HG03139 (cell line): ENCODE measurements at regions not wholly inside any gene's neighbourhood (a gene's known extent, or its start where the extent isn't known, plus 50 kb on each side); places are given as distances from the start of the nearest gene placed in this dataset.
A peak's percentile ranks its signal among the peaks of the same experiment; 100 is the strongest.
"Not testable (repeated sequence)": the region's sequence is repeated elsewhere in the genome, so short reads cannot be mapped to it uniquely, and the experiment has no call there.

Experiments used
- ATAC-seq: cut with Tn5 transposase; IDR thresholded peaks from one replicate; pipeline ENCODE4 v1.9.1; 2021; ENCODE audit not compliant: unreplicated experiment

DNA sequence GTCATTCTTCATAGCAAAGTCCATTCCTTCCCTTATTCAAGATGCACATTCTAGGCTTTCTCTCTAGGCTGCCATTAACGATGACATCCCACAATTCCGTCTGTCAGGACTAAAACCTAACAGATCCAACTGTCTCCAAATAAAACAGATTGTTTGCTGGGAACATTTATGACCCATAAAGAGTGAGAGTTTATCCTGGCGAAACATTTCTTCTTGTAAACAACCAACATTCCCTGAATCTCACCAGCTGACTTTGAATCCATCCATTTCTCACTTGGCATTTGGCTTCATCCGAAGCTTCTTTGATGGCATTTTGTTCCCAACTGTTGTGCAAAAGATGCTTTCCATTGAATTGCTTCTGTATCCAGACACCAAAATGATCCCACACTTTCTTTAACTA is 93.1 kb downstream of the OLIG3 start:
- ATAC-seq = no peak

DNA sequence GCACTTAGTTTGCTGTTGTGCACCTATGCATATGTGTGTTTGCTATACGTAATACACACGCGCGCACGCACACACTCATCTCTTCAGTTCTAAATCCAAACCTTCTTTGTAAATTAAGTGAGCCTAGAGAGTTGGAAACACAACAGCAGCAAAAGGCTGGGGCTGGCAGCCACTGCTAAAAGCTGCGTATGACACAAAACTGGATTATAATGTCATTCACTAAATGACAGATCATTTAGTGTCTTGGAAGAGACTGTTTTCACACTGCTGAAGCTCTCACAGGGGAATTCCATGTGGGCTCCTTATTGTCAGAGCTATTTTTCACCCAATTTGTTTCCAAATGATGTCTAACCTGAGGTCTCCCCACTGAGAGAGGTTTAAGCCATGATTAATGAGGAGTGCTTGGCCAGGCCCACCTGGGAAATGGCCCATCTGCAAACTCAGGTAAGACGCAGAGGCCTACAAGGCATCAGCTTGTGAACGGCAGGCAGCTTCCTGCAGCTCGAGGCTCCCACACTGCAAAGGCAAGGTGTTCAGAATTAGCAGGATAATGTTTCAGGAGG is 94.2 kb downstream of the OLIG3 start:
- ATAC-seq = no peak

DNA sequence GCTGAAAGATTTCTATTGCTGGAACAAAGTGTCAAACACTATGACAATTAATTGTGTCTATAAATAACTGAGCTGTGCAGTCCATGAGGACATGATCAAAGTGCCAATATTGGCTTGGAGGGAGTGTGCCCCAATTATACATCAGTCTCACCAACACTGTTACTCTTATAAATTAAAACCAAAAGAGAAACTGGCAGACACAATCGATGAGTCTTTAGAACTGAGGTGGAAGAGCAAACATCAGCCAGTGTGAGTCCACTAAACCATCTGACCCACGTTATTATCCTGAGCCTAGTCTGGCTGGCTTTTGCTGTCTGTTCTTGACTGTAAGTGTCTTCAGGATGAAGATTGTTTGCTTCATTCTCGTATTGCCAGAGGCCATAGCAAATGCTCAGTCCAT is 98.9 kb downstream of the OLIG3 start:
- ATAC-seq = no peak

DNA sequence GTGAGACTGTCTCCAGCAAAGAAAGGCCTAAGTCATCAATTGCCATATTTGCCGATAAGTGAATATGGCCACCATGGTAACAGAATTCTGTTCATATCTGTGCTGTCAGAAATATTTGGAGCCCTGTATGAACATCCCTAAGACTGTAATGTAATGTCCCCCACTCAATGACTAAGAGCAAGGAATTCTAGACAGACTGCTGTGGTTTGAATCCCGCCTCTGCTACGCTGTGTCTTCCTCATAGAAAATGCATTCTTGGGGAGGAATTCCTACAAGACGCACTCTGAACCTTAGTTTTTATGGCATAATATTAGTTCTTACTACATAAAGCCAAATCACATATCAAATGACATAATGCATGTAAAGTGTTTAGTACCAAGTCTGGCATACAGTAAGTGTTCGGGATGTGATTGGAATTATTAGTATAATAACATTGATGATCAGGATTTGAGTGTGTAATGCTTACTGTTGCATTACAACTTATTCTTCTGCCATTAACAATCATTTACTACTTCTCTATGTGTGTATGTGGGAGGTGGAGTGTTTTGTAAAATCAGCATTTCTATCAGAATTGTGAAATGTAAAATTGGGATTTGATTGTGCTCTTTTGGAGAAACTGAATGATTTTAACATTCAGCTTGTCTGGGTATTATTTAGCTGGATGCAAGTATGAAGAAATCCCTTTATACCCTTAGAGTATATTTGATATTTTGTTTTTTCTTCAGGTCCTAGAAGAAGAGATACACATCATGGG is 103.0 kb downstream of the OLIG3 start:
- ATAC-seq = no peak

DNA sequence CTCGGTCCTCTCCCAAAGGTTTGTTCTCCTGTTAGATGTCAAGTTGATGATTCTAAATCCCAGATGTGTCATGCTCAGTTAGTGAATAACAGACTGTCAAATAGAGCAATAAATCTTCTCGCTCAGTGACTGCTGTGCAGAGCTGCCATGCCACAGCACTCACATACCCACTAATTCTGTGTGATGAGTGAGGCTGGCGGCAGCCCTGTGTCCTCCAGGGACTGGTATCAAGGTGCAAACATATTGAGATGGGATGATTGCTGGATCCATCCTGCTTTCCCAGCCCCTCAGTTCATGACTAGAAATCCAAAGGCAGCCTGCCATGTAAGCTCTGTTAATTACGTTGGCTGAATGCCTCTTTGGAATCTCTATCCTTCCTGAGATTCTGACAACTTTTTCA is 103.9 kb downstream of the OLIG3 start:
- ATAC-seq = no peak

DNA sequence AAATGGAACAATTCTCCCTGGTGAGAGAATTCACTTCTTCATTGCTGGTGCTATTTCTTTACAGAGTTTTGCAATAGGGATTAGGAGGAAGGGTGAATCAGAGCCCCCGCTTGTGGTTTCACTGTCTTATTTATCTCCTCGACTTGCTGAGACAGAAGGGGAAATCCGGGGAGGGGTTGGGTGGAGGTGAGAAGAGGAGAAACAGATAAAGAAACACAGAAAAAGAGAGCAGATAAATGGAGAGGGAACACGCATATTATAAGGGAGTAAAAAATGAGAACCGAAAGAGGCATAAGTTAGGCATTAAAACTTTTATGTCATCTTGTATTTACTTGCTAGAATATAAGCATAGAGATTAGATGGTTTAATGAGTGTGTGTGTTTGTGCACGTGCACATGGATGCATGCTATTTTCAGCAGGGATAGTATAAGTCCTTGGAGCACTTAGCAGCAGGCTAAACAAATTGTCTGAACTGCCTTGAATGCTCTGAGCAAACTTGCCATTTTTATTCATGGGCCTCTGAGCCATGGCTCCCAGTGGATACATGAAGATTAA is 105.0 kb downstream of the OLIG3 start:
- ATAC-seq = peak; percentile 78

DNA sequence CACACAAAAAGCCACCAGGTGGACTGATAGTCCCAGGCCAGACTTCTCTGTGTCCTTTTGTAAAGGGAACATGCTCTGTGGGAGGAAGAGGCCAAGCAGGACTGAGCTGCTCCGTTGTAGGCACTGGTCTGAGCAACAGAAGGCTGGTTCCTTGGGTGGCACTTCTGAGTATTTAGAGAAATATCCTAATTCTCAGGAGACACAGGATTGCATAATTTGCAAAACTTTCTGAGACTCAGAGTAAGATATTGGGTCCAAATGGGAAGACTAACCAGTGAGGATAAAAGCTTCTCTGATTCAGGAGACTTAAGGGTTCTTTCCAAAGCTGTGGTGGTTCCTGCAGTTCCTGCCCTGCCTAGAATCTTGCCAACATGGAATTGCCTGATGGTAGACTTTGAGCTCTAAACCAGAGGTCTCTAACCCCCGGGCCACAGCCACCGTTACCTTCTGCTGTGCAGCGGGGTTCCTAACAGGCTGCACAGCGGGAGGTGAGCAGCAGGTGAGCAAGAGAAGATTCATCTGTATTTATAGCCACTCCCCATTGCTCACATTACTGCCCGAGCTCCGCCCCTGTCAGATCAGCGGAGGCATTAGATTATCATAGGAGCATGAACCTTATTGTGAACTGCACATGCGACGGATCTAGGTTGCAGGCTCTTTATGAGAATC is 107.0 kb downstream of the OLIG3 start:
- ATAC-seq = no peak

DNA sequence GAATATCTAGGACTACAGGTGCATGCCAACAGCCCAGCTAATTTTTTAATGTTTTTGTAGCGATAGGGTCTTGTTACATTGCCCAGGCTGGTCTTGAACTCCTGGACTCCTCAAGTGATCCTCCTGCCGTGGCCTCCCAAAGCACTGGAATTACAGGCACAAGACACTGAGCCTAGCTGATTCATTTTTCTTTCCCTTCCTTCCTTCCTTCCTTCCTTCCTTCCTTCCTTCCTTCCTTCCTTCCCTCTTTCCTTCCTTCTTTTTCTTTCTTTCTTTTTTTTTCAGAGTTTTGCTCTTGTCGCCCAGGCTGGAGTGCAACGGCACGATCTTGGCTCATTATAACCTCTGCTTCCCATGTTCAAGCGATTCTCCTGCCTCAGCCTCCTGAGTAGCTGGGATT is 110.9 kb downstream of the OLIG3 start:
- ATAC-seq = not testable (repeated sequence)

DNA sequence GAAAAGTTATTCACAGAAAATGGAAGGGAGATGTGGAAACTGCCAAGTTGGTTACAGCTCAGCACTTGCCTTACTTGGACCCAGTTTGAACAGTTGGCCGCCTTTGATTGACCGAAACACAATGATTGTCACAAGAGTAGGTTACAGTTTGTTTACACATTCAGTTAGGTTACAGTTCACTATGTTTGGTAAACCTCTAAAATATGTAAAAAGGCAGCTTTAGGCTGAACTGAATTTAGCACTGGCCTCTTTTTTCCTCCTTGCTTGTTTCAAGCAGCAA is 116.2 kb downstream of the OLIG3 start:
- no peak for ATAC-seq

DNA sequence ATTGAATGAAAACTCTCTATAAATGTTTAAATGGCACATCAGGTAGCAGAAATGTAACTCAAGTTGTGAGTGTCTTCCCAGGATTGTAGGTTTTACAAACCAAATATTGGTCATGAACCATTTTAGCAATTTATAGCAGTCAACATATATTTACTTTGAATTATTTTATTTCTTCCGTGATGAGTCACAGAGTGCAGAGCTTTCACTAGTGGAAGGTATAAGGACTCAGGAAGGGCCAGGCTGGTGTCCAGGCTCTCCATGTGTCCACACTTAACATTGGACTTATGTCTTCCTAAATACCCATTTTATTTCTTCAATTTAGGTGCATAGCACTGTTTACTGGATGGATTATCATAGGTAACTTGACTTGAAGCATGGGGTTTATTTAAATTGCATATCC is 120.9 kb downstream of the OLIG3 start:
- ATAC-seq = no peak

DNA sequence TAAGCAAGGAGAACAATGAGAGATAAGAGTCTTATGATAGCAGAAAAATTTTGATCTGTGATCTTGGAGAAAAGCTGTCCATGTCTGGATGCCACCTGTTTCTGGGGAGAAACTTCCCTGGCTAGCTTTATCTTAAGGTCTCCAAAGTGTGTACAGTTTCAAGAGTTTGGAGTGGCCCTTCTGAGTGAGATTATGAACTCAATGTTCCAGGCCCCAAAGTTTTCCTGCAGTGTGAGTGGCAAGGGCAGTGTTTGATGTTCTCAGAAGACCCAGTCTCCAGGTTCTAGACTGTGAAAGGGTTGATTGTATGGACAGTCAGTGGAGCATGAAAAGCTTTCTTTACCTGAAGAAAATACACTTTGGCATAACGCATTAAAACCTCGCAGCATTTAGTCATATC is 121.7 kb downstream of the OLIG3 start:
- ATAC-seq = no peak

DNA sequence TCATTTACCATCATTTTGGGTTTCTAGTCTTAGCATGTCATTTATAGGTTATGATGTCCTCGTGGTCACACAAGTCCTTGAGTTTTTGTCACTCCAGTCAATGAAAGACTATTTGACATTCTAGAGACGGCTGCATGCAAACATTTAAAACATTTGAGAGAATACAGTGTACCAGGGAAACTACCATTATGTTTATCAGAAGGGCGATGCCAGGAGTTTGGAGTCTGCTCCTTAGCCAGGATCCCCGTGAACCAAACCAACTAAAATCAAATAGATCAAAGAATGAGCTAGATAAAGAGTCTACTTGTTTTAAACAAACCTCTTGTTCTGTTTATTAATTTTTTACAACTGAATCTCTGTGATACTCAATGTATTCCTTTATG is 122.6 kb downstream of the OLIG3 start:
- no peak for ATAC-seq

DNA sequence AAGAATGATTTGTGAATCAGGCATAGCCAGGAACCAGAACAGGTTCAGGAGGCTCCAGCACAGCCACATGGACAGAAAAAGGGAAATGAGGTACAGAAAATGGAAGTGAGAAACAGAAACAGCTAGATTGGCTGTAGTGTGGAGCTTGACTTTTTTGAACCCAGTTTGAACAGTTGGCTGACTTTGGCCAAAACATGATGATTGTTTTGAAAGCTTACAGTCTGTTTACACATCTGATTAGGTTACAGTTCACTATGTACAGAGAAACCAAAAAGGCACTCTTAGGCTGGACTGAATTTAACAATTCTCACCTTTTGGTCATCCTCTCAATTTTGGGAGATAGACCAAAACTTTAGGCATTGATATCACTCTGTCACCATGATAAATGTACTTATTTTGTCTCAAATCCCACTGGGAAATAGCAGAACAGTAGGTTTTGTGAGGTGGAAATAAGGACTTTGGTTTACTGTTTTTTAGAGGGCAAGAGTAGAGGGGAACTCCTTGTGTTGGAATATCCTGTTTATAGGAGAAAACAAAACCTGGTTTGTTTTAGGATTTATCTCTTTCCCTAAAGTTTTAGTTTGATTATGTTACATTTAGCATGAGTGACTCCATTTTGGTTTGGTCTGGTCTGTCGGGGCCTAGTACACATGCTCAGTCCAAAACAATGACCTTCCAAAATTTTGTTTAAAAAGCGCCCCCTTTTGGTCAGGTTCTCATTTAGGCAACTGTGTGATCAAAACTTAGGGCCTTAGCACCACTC is 123.1 kb downstream of the OLIG3 start:
- ATAC-seq = no peak

DNA sequence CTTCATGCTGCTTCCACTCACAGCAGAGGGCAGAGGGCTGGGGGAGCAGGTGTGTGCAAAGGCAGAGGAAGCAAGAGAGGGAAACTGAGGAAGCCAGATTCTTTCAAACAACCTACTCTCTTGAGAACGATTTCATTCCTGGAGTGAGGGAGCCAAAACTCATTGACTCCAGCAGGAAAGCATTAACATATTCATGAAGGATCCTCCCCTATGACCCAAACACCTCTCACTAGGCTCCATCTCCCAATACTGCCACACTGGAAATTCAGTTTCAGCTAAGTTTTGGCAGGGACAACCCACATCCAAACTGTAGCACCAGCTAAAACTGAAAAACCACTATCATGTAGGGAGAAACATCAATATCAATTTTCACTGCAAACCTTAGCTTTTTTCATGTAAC is 125.1 kb downstream of the OLIG3 start:
- no peak for ATAC-seq

DNA sequence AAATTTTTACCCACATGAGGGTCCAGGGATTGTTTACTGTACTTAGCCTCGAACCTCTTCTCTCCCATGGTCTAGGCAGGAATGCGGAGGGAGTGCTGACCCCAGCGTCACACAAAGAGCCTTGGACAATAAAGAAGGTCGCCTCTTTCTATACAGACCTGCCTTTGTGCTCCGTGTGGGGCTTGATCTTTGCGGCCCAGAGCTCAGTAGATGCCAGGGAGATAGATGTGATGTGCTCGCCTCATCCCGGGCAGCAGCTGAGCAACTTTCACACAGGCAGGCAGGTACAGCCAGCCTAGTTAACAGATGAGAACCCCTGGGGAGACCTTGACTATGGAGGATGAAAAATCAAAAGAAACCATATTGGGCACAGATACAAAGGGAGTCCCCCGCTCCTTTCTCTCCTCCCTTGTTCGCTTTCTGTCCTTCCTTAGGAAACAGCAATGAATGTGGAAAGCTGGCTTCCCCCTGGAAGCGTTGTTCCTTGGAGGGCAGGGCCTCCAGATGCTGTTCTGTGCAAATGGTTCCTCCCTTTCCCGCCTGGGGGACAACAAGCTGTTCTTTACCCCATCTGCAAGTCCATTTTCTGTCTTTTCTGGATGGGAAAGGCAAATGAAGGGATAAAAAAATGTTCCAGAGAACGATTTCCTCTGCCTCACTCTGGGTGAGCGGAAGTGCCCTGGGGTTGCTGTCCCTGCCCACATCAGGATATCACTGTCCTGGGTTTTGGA is 128.3 kb downstream of the OLIG3 start:
- ATAC-seq = no peak

DNA sequence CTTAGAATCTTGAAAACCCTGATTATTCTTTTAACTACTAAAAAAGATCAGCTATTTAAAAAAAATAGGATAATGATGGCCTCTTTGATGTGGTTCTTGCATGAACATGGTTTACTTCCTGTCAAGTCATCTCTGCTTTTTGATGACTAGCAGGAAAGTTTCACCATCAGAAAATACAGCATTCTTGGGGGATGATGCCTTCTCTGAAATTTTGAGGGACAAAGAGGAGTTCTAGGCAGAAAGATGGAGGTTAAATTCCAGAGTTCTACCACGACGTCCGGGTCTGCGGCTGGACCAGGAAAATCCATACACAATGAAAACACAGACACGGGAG is 130.4 kb downstream of the OLIG3 start:
- ATAC-seq = no peak

DNA sequence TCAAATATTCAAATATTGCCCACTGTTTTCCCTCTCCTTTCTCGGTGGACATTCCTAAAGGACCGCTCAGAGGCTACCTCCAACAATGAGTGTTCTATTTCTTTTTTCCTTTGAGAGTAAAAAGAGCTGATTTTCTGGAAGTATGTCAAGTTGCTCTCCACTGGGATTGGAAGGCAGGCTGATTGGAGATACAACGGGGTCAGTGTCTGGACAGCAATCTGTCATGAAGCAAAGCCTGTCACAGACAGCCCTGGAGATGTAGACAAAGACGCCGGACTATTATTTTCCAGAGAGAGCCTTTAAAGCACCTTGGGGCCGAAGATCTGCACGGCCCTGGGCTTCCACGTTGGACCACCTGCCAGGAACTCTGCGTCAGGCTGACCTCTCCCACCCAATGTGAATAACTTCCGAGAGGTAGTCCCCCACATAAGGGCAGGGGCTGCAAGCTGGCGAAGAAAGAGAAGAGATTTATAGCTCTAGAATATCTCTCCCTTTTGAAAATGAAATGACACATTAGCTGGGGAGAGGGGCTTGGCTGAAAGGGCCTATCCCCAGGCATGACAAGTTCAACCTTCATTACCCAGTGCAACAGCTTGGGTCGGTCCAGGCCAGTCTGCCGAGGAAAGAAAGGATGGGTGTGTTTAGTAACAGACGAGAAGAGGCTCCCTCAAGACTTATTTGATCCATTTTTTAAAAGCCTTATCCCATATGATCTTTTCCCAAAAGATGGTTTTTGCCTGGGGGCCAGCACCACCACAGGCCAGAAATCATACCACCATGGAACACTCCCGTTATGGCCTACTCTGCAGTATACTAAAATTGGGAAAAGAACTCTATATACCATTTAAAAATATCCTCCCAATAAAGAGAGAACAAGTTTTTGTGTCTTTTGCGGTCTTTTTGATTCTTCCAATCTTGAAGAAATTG is 131.1 kb downstream of the OLIG3 start:
- no peak for ATAC-seq

DNA sequence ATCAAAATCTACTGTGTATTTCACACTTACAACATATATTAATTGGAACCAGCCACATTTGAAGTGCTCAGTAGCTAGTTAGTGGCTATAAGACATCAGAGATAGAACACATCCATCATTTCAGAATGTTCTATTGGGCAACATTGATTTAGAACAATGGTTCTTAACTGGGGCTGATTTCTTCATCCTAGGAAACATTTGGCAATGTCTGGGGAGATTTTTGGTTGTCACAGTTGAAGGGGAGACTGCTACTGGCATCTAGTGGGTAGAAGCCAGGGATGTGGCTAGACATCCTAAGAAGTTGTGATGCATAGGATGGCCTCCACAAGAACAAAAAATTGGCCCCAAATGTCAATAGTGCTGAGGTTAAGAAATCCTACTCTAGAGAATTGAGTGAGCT is 132.5 kb downstream of the OLIG3 start:
- ATAC-seq = no peak

DNA sequence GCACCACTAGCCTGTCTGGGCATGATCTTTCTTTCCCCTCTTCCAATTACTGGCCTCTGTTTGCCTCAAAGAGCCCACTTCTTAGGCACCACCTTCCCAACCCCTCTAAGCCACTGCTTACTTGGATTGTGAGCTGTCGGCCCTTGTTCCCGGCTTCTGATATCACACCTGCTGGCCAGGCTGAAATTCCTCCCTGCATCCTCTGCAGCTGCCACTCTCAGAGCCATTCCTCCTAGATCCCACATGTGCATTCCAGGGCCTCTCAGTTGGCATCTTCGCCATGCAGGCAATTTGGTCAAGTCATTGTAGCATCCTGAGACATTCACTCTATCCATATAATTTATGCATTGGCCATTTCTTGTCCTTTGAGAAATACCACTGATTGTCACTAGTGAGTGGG is 135.9 kb downstream of the OLIG3 start:
- ATAC-seq = no peak

DNA sequence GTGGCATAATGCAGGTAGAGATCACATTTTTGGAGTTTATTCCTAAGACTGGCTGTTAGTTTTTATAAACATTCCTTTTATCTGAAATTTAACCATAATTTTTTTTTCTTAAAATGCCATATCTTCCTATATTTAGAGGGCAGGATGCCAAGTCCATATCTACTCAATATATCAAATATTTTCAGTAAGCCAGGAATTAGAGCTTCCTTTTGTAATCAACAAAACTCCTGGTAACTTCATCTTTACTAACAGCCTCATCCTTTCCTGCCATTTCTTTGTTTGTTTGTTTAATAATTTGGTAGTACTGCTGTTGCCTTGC is 136.3 kb downstream of the OLIG3 start:
- ATAC-seq = no peak
